Fibroblast of mammary gland (primary cell): ENCODE measurements at regions not wholly inside any gene's neighbourhood (a gene's known extent, or its start where the extent isn't known, plus 50 kb on each side); places are given as distances from the start of the nearest gene placed in this dataset.
"Not testable (repeated sequence)": the region's sequence is repeated elsewhere in the genome, so short reads cannot be mapped to it uniquely, and the experiment has no call there.

Source experiments
- DNase-seq: peaks from one replicate; pipeline ENCODE4 v3.0.0-alpha.2; 2010; ENCODE audit warnings: low read depth
- H3K4me3 ChIP-seq: 2 replicates; pipeline ENCODE4 v1.5.1; 2011; ENCODE audit warnings: low read depth, mild to moderate bottlenecking, low read length, moderate library complexity; ENCODE audit not compliant: control insufficient read depth
- TF ChIP-seq, protein P1 (sequence below): conservative IDR thresholded peaks from 2 replicates; pipeline ENCODE4 v1.5.1; 2011; ENCODE audit warnings: low read depth, low read length, inconsistent platforms; ENCODE audit not compliant: control insufficient read depth, insufficient read depth

DNA sequence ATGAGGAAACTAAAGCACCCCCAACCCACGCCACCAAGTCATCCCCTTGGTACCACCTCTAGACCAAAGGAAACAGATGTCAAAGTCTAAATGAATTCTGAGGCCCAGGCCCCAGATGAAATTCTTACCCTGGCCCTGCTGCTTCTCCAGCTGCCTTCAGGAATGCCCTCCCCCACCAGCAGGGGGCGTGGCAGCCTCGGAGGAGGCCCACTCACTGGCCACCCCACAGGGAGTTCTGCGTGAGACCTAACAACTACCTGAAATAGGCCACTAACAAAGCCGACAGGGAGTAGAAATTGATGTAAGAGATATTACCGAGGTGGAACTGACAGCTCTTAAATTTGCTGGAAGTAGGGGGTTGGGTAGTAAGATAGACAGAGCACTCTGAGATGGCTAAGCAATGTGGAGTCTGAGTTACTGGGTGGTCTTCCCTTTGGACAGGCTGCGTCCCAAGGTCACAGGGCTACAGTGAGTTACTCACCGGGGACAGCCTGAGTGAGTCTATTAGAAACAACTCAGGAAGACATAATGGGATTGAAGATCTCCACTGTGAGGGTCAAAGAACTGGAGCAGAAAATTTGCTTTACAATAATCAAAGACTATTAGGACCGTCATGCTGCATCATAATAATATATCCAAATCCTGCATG is 240.7 kb downstream of the SHOX2 start:
- no peak overlapping the region for H3K4me3 ChIP-seq
- DNase-seq: no peak
- TF ChIP-seq, protein P1, sequence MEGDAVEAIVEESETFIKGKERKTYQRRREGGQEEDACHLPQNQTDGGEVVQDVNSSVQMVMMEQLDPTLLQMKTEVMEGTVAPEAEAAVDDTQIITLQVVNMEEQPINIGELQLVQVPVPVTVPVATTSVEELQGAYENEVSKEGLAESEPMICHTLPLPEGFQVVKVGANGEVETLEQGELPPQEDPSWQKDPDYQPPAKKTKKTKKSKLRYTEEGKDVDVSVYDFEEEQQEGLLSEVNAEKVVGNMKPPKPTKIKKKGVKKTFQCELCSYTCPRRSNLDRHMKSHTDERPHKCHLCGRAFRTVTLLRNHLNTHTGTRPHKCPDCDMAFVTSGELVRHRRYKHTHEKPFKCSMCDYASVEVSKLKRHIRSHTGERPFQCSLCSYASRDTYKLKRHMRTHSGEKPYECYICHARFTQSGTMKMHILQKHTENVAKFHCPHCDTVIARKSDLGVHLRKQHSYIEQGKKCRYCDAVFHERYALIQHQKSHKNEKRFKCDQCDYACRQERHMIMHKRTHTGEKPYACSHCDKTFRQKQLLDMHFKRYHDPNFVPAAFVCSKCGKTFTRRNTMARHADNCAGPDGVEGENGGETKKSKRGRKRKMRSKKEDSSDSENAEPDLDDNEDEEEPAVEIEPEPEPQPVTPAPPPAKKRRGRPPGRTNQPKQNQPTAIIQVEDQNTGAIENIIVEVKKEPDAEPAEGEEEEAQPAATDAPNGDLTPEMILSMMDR: peak; percentile 56

DNA sequence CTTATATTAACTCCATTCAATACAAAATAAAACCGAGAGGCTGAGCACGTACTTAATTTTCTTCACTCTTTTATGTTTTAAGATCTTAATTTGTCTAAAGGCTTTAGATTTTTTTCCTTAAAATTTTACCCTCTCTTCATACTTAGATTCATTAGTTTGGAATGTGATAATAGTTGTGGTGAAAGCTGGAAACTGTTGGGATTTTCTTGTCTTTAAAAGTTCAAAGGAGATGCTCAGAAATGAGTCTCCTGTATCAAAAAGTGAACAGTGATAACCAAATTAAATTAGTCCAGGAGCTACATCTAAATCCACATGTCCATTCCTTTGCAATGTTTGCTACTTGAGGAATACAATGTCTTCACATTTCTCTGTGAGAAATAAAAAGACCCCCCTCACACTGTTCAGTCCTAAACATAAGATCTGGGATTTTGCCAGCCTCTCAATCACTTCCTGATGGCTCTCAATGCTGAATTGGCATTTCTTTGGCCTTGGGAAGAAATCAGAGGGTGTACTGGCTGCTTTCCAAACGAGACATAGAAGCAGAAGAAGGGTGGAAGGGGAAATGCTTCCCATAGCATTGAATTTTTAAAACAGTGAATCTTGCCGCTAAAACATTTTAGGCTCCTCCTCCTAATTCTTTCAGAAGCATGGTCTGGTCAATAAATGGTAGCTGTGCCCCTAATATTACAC is 245.0 kb downstream of the SHOX2 start:
- TF ChIP-seq, protein P1: no peak
- DNase-seq: no peak
- H3K4me3 ChIP-seq: no peak overlapping the region

DNA sequence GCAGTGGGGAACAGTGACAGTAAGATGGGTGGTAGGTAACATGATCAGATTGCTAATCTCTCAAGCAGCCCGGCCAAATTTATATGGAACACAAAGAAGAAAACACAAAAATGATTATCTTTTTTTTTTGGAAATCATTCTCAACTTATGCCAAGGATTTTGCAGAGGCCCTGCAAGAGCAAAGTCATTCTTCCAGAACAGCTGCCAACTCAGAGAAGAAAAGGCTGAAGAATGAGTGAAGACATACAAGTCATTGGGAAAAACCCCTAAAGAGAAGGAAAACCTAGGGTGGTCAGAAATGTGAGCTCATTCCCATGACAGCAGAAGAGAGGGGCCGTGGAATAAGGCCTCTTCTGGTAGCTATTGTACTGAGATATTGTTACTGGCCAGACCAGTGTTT is 246.7 kb downstream of the SHOX2 start:
- no peak overlapping the region for H3K4me3 ChIP-seq
- no peak for DNase-seq
- TF ChIP-seq, protein P1: no peak

DNA sequence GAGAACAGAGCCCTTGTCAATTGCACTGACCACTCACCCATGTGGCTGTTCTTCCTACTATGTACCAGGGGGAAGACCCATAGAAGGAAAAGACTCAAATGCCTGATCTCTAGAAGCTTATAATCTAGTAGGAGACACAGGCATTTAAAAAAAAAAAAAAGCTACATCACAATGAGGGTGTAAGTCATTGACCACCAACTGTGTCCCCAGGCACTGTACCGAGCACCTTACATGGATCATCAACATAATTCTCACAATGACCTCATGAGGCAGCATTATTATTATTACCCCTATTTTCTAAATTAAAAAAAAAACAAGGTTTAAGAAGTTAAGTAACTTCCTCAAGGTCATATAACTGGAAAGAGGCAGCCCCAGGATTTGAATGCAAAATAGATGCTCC is 247.4 kb downstream of the SHOX2 start:
- DNase-seq: no peak
- H3K4me3 ChIP-seq: no peak overlapping the region
- TF ChIP-seq, protein P1: no peak

DNA sequence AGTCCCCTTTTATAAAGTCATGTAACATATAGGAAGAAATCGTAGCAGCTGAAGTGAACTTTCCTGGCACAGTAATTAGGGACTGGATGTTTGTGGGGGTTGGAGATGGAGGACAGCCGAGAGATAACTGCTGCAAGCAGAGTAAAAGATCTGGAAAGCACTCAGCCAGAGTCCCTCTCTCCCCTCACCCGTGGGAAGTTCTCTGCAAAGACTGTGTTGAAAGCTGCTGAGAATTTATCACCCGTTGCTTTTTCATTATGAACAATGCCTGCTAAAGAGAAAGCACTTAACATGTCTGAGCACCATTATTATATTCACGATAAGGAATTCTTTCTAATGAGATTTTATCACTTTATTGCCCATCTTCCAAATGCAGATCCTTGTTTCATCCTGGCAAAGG is 248.8 kb downstream of the SHOX2 start:
- DNase-seq: no peak
- H3K4me3 ChIP-seq: no peak overlapping the region
- TF ChIP-seq, protein P1: no peak

DNA sequence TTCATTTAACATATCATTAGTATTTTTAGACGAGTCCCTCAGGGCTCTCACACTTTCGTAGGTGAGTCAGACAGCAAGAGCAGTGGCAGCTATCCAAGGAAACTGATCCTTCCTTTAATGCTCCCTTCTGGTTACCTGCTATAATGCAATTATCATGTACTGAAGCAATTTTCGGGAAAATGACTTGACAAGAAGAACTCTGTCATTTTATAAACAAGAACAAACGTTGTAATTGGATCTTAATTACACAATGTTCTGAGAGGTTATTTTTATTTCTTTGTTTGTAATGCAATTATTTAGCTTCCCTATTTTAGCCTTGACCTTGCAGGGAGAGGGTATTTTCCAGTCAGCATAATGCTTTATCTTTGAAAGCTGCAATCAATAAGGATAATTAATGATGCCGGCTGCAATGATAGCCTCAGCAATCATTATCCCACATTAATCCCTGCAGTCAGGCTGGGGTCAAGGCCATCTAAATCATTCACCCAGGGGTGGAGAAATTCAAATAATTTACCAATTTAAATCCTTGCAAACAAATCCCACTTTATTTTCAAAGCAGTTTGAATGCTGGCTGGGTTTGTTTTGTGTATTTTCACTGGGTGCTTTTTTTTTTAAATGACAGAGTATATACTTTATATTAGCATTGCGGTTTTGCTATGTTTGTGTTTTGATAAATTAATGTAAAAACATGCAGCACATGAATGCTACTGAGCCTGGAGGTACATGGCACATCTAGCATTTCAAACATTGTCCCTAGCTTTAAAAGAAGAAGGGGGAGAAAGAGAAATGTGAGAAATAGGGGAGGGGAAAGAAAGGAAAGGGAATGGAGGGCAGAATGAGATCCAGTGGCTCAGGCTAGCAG is 249.9 kb downstream of the SHOX2 start:
- peak; percentile 57 for DNase-seq
- no peak overlapping the region for H3K4me3 ChIP-seq
- TF ChIP-seq, protein P1: no peak

DNA sequence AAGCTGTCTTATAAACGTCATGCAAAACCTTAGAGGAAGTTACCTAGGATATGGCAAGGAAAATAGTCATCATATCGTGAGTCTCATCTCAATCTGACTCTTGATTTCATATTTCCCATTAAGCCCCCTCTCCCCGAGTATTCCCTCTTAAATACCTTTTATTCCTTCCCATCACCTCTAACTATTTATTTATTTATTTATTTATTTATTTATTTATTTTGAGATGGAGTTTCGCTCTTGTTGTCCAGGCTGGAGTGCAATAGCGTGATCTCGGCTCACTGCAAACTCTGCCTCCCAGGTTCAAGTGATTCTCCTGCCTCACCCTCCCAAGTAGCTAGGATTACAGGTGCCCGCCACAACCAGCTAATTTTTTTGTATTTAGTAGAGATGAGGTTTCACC is 260.4 kb downstream of the SHOX2 start:
- H3K4me3 ChIP-seq, DNase-seq: not testable (repeated sequence)
